ENCODE measurements at regions not wholly inside any gene's neighbourhood (a gene's known extent, or its start where the extent isn't known, plus 50 kb on each side); places are given as distances from the start of the nearest gene placed in this dataset.

- no peak for TF ChIP-seq CTCF (IDR thresholded peaks at IDR 0.05; ENCODE audit: control insufficient read depth, insufficient read depth, low read depth, low read length, missing control alignments)
- no peak overlapping the region for H3K4me3 ChIP-seq (ENCODE audit: control insufficient read depth, low read depth, low read length)
- DNase-seq (ENCODE audit: low read depth): no peak
These were observed 1051.3 kb downstream of the VRK1 start for GRCh38 chr14:97848317-97848980.

- no peak for DNase-seq (ENCODE audit: low read depth)
- H3K4me3 ChIP-seq (ENCODE audit: control insufficient read depth, low read depth, low read length): no peak overlapping the region
- TF ChIP-seq CTCF (IDR thresholded peaks at IDR 0.05; ENCODE audit: control insufficient read depth, insufficient read depth, low read depth, low read length, missing control alignments): no peak
These were observed 1053.3 kb downstream of the VRK1 start for GRCh38 chr14:97850466-97850865.

GRCh38 chr14:97850886-97851285 is 1053.7 kb downstream of the VRK1 start:
- no peak for TF ChIP-seq CTCF (IDR thresholded peaks at IDR 0.05; ENCODE audit: control insufficient read depth, insufficient read depth, low read depth, low read length, missing control alignments)
- DNase-seq (ENCODE audit: low read depth): no peak

GRCh38 chr14:97851428-97851995 is 1054.3 kb downstream of the VRK1 start:
- TF ChIP-seq CTCF (IDR thresholded peaks at IDR 0.05; ENCODE audit: control insufficient read depth, insufficient read depth, low read depth, low read length, missing control alignments): no peak
- DNase-seq (ENCODE audit: low read depth): no peak

More at GRCh38 chr14:97850886-97851285, 1053.7 kb downstream of the VRK1 start:
- no peak overlapping the region for H3K4me3 ChIP-seq (ENCODE audit: control insufficient read depth, low read depth, low read length)

GRCh38 chr14:97854918-97855317 is 1057.7 kb downstream of the VRK1 start:
- no peak overlapping the region for H3K4me3 ChIP-seq (ENCODE audit: control insufficient read depth, low read depth, low read length)
- no peak for DNase-seq (ENCODE audit: low read depth)
- no peak for TF ChIP-seq CTCF (IDR thresholded peaks at IDR 0.05; ENCODE audit: control insufficient read depth, insufficient read depth, low read depth, low read length, missing control alignments)

More at GRCh38 chr14:97851428-97851995, 1054.3 kb downstream of the VRK1 start:
- no peak overlapping the region for H3K4me3 ChIP-seq (ENCODE audit: control insufficient read depth, low read depth, low read length)

- DNase-seq (ENCODE audit: low read depth): no peak
- TF ChIP-seq CTCF (IDR thresholded peaks at IDR 0.05; ENCODE audit: control insufficient read depth, insufficient read depth, low read depth, low read length, missing control alignments): no peak
- no peak overlapping the region for H3K4me3 ChIP-seq (ENCODE audit: control insufficient read depth, low read depth, low read length)
These were observed 1069.0 kb downstream of the VRK1 start for GRCh38 chr14:97866195-97866594.

Data from AG09309 (cell line).